GM12872 (cell line): ENCODE measurements at regions not wholly inside any gene's neighbourhood (a gene's known extent, or its start where the extent isn't known, plus 50 kb on each side); places are given as distances from the start of the nearest gene placed in this dataset.

Source experiments
- TF ChIP-seq, protein P1 (sequence below): IDR thresholded peaks from 3 replicates; pipeline ENCODE4 v1.5.1; 2011; ENCODE audit warnings: low read depth, mild to moderate bottlenecking, low read length, moderate library complexity; ENCODE audit not compliant: insufficient read depth

DNA sequence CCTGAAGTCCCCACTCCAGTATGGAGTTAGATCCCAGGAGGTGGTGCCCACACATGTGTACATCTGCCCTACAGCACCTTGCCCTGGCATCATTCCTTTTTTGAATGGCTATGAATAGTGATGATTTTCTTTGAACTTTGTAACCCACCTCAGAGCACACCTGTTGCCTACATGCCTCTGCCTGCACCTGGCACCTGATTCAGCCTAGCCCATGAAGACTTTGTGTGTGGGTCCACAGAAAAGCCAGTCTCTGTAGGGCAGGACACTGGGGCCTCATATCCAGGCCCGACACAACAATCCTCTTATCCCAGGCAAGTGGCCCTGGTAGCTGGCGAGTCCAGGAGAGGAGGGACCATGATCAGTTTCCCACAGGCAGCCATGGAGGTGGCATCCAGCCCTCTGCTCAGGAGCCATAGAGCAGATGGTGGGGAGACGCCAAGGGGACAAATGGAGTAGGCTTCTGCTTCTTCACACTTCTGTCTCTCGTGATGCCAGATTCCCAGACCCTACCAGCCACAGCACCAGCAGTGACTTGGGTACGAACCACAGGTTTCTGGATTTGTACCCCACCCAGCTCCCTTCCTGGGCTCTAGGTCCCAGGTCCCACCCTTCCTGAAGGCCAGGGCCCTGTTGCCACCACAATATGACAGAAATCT lies 230.7 kb downstream of the UACA start:
- TF ChIP-seq, protein P1, sequence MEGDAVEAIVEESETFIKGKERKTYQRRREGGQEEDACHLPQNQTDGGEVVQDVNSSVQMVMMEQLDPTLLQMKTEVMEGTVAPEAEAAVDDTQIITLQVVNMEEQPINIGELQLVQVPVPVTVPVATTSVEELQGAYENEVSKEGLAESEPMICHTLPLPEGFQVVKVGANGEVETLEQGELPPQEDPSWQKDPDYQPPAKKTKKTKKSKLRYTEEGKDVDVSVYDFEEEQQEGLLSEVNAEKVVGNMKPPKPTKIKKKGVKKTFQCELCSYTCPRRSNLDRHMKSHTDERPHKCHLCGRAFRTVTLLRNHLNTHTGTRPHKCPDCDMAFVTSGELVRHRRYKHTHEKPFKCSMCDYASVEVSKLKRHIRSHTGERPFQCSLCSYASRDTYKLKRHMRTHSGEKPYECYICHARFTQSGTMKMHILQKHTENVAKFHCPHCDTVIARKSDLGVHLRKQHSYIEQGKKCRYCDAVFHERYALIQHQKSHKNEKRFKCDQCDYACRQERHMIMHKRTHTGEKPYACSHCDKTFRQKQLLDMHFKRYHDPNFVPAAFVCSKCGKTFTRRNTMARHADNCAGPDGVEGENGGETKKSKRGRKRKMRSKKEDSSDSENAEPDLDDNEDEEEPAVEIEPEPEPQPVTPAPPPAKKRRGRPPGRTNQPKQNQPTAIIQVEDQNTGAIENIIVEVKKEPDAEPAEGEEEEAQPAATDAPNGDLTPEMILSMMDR = no peak

DNA sequence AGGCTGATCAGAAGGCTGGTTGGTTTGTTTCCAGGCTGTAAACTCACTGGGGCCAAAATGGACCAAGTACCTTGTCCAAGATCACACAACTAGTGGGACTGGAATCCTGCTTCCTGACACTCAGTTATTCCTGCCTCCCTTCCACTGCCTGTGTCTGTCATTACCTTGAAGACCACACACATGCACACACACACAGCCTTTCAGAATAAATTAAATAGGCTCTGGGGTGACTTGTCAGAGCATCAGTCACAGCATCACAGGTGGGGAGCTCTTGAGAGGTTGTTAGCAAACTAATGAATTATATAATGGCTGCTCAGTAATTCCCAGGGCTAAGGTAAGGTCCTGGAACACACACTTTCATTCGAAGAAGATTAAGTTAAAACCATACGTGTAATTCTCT lies 231.8 kb downstream of the UACA start:
- TF ChIP-seq, protein P1 = no peak

DNA sequence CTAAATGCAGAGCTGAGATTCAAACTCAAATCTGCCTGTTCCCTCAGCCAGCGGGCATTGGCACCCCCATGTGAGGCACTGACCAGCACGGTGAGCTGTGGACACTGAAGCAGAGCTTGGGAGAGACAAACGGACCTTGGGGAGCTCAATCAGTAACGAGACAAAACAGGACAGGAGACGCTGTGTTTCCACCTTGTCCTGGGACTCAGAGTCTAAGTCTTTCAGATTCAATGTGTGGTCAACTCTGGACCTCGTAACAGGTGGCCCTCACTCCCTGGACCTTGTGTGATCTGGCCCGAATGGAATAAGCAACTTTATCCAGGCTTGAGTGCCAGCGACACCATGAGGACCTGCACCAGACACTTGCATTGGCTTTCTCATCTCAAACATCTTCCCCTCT lies 232.5 kb downstream of the UACA start:
- TF ChIP-seq, protein P1 = no peak

DNA sequence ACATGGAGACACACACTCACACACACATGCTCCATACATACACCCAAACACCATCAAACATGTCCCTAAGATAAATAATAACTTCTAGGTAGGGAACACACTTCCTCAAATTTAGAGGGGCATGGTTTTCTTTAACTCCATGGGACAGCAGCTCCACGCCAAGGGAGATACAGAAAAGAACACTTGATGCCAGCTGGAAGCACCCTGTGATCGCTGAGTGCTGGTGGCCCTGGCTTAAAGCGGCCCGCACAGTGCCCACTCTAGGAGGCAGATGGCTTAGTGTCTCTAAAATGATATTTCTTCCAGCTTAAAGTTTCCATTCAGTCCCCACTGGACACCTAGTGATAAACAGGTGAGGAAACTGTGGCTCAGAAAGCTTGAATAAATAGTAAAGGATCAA lies 232.9 kb downstream of the UACA start:
- TF ChIP-seq, protein P1 = no peak

GRCh38 chr15:70530017-70530499 lies 233.3 kb downstream of the UACA start:
- TF ChIP-seq, protein P1 = no peak

DNA sequence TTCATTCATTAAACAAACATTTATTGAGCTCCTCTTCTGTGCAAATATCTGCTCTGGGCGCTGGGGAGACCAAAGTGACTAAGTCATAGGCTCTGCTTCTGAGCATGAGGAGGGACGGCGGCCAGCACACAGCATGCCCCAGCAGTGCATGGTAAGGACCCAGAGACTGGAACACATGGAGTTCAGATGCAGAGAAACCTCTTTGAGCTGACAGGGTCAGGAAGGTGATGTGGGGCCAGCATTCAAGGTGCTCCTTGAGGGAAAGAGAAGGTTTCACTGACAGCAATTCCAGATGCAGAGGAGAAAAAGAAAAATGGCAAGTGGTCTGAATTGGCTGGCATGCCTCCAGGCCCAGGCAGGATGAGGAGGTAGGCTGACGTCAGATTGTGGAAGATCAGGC lies 234.5 kb downstream of the UACA start:
- TF ChIP-seq, protein P1 = no peak

GRCh38 chr15:70528270-70528706 lies 235.1 kb downstream of the UACA start:
- TF ChIP-seq, protein P1 = no peak
